ENCODE measurements at regions not wholly inside any gene's neighbourhood (a gene's known extent, or its start where the extent isn't known, plus 50 kb on each side); places are given as distances from the start of the nearest gene placed in this dataset.
"Not testable (repeated sequence)": the region's sequence is repeated elsewhere in the genome, so short reads cannot be mapped to it uniquely, and the experiment has no call there.

DNA sequence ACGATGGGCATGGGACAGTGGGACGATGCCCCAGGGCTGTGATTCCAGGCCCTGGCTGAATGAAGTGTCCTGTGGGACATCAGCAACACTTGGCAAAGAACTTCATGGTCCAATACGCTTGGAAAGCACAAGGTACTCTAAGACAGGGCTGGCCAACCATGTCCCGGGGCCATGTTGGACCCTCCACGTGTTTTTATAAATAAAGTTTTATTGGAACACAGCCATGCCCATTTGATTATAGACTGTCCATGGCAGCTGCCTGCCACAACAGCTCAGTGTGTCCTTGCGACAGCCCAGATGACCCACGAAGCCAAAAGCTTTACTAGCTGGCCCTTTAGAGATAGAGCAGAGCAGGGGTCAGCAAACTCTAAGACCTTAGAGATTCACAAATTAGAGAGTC is 282.1 kb downstream of the C16orf95 start:
- TF ChIP-seq, protein P1, sequence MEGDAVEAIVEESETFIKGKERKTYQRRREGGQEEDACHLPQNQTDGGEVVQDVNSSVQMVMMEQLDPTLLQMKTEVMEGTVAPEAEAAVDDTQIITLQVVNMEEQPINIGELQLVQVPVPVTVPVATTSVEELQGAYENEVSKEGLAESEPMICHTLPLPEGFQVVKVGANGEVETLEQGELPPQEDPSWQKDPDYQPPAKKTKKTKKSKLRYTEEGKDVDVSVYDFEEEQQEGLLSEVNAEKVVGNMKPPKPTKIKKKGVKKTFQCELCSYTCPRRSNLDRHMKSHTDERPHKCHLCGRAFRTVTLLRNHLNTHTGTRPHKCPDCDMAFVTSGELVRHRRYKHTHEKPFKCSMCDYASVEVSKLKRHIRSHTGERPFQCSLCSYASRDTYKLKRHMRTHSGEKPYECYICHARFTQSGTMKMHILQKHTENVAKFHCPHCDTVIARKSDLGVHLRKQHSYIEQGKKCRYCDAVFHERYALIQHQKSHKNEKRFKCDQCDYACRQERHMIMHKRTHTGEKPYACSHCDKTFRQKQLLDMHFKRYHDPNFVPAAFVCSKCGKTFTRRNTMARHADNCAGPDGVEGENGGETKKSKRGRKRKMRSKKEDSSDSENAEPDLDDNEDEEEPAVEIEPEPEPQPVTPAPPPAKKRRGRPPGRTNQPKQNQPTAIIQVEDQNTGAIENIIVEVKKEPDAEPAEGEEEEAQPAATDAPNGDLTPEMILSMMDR (IDR thresholded peaks at IDR 0.05; ENCODE audit: insufficient read depth, low read depth, low read length) = no peak
- TF ChIP-seq EZH2 (IDR thresholded peaks at IDR 0.05; ENCODE audit: insufficient read depth, low read length) = no peak
- no peak for FAIRE-seq
- Mint-ChIP-seq H3K9me3 (ENCODE audit: unreplicated experiment) (no peaks in the 10 kb centered on the region), H3K4me3 (ENCODE audit: unreplicated experiment) (no peak overlapping the region), H3K4me1 (ENCODE audit: low read depth, unreplicated experiment) (peaks cover 10% of the 10 kb centered on the region), H3K27me3 (ENCODE audit: low read depth, unreplicated experiment) (peaks cover 36% of the 10 kb centered on the region), H3K27ac (ENCODE audit: unreplicated experiment) (no peak overlapping the region), H3K36me3 (ENCODE audit: low read depth, unreplicated experiment) (no peaks in the 10 kb centered on the region)
- Histone ChIP-seq H2AFZ (ENCODE audit: low read depth, low read length) (no peak overlapping the region), H3K9me3 (ENCODE audit: insufficient read depth, low read depth, low read length) (no peaks in the 10 kb centered on the region), H3K27me3 (ENCODE audit: insufficient read depth, low read length) (no peaks in the 10 kb centered on the region), H3K9ac (ENCODE audit: low read length) (no peak overlapping the region), H4K20me1 (ENCODE audit: insufficient read depth, low read length) (no peaks in the 10 kb centered on the region), H3K4me3 (ENCODE audit: insufficient read depth, low read depth, low read length) (no peak overlapping the region), H3K4me1 (ENCODE audit: insufficient read depth, low read length) (peaks cover 4% of the 10 kb centered on the region), H3K79me2 (ENCODE audit: insufficient read depth, low read length) (no peaks in the 10 kb centered on the region), H3K27ac (ENCODE audit: low read depth, low read length) (no peak overlapping the region), H3K4me2 (ENCODE audit: low read length) (no peak overlapping the region), H3K36me3 (ENCODE audit: insufficient read depth, low read length) (no peaks in the 10 kb centered on the region)
- DNase-seq (ENCODE audit: low read depth) = no peak

DNA sequence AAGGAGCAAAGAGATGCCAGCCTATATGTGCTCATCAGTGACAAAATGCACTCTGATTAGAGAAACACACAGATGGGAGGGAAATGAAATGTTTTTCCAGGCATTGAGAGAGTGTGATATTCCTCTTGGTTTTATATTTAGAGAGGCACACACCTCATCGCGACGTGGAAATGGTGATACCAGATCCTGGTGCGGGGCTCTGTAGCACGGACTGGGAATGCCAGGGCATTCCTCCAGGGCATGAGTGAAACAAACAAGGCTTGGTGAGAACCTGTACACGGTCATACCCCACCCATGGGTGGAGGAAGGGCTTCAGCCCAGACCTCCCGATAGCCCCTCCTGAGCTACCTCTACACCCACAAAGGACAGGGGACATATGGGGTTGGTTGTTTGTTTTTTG is 280.2 kb downstream of the C16orf95 start:
- no peak overlapping the region for H3K4me3 ChIP-seq (ENCODE audit: insufficient read depth, low read depth, low read length)
- Mint-ChIP-seq H3K27ac (ENCODE audit: unreplicated experiment) (no peak overlapping the region), H3K4me3 (ENCODE audit: unreplicated experiment) (no peak overlapping the region), H3K4me1 (ENCODE audit: low read depth, unreplicated experiment) (peaks cover 10% of the 10 kb centered on the region), H3K27me3 (ENCODE audit: low read depth, unreplicated experiment) (peaks cover 38% of the 10 kb centered on the region), H3K9me3 (ENCODE audit: unreplicated experiment) (no peaks in the 10 kb centered on the region), H3K36me3 (ENCODE audit: low read depth, unreplicated experiment) (no peaks in the 10 kb centered on the region)
- no peaks in the 10 kb centered on the region for H3K27me3 ChIP-seq (ENCODE audit: insufficient read depth, low read length)
- peaks cover 4% of the 10 kb centered on the region for H3K4me1 ChIP-seq (ENCODE audit: insufficient read depth, low read length)
- no peak overlapping the region for H3K9ac ChIP-seq (ENCODE audit: low read length)
- H3K79me2 ChIP-seq (ENCODE audit: insufficient read depth, low read length) = no peaks in the 10 kb centered on the region
- no peaks in the 10 kb centered on the region for H3K36me3 ChIP-seq (ENCODE audit: insufficient read depth, low read length)
- H3K27ac ChIP-seq (ENCODE audit: low read depth, low read length) = no peak overlapping the region
- H3K9me3 ChIP-seq (ENCODE audit: insufficient read depth, low read depth, low read length) = no peaks in the 10 kb centered on the region
- FAIRE-seq (no peak), DNase-seq (ENCODE audit: low read depth) (no peak)
- no peaks in the 10 kb centered on the region for H4K20me1 ChIP-seq (ENCODE audit: insufficient read depth, low read length)
- TF ChIP-seq, protein P1 (IDR thresholded peaks at IDR 0.05; ENCODE audit: insufficient read depth, low read depth, low read length) = no peak
- no peak for TF ChIP-seq EZH2 (IDR thresholded peaks at IDR 0.05; ENCODE audit: insufficient read depth, low read length)
- H2AFZ ChIP-seq (ENCODE audit: low read depth, low read length) = no peak overlapping the region
- no peak overlapping the region for H3K4me2 ChIP-seq (ENCODE audit: low read length)

DNA sequence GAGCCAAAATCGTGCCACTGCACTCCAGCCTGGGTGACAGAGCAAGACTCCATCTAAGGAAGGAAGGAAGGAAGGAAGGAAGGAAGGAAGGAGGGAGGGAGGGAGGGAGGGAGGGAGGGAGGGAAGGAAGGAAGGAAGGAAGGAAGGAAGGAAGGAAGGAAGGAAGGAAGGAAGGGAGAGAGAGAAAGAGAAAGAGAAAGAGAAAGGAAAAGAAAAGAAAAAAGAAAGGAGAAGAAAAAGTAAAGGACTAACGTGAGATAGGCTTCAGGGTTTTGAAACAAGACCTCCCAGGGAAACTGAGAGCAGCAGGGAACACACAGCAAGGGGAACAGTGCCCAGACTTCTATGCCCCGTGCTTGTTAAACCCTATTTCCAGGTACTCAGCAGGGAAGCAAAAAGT is 278.7 kb downstream of the C16orf95 start:
- H3K36me3 Mint-ChIP-seq (ENCODE audit: low read depth, unreplicated experiment); H4K20me1 ChIP-seq (ENCODE audit: insufficient read depth, low read length); H3K4me1 ChIP-seq (ENCODE audit: insufficient read depth, low read length); H3K4me3 Mint-ChIP-seq (ENCODE audit: unreplicated experiment); H3K4me3 ChIP-seq (ENCODE audit: insufficient read depth, low read depth, low read length); H3K27ac Mint-ChIP-seq (ENCODE audit: unreplicated experiment); H3K9ac ChIP-seq (ENCODE audit: low read length); H3K9me3 Mint-ChIP-seq (ENCODE audit: unreplicated experiment); FAIRE-seq; H3K4me2 ChIP-seq (ENCODE audit: low read length); H3K27ac ChIP-seq (ENCODE audit: low read depth, low read length); DNase-seq (ENCODE audit: low read depth); H3K27me3 ChIP-seq (ENCODE audit: insufficient read depth, low read length); H3K36me3 ChIP-seq (ENCODE audit: insufficient read depth, low read length); H3K9me3 ChIP-seq (ENCODE audit: insufficient read depth, low read depth, low read length); H2AFZ ChIP-seq (ENCODE audit: low read depth, low read length); H3K79me2 ChIP-seq (ENCODE audit: insufficient read depth, low read length): not testable (repeated sequence)
- H3K4me1 Mint-ChIP-seq (ENCODE audit: low read depth, unreplicated experiment) = peaks cover 16% of the 10 kb centered on the region
- H3K27me3 Mint-ChIP-seq (ENCODE audit: low read depth, unreplicated experiment) = peaks cover 38% of the 10 kb centered on the region

Data from astrocyte (in vitro differentiated cells and primary cell).